ENCODE measurements at regions not wholly inside any gene's neighbourhood (a gene's known extent, or its start where the extent isn't known, plus 50 kb on each side); places are given as distances from the start of the nearest gene placed in this dataset.

- TF ChIP-seq, protein P1, sequence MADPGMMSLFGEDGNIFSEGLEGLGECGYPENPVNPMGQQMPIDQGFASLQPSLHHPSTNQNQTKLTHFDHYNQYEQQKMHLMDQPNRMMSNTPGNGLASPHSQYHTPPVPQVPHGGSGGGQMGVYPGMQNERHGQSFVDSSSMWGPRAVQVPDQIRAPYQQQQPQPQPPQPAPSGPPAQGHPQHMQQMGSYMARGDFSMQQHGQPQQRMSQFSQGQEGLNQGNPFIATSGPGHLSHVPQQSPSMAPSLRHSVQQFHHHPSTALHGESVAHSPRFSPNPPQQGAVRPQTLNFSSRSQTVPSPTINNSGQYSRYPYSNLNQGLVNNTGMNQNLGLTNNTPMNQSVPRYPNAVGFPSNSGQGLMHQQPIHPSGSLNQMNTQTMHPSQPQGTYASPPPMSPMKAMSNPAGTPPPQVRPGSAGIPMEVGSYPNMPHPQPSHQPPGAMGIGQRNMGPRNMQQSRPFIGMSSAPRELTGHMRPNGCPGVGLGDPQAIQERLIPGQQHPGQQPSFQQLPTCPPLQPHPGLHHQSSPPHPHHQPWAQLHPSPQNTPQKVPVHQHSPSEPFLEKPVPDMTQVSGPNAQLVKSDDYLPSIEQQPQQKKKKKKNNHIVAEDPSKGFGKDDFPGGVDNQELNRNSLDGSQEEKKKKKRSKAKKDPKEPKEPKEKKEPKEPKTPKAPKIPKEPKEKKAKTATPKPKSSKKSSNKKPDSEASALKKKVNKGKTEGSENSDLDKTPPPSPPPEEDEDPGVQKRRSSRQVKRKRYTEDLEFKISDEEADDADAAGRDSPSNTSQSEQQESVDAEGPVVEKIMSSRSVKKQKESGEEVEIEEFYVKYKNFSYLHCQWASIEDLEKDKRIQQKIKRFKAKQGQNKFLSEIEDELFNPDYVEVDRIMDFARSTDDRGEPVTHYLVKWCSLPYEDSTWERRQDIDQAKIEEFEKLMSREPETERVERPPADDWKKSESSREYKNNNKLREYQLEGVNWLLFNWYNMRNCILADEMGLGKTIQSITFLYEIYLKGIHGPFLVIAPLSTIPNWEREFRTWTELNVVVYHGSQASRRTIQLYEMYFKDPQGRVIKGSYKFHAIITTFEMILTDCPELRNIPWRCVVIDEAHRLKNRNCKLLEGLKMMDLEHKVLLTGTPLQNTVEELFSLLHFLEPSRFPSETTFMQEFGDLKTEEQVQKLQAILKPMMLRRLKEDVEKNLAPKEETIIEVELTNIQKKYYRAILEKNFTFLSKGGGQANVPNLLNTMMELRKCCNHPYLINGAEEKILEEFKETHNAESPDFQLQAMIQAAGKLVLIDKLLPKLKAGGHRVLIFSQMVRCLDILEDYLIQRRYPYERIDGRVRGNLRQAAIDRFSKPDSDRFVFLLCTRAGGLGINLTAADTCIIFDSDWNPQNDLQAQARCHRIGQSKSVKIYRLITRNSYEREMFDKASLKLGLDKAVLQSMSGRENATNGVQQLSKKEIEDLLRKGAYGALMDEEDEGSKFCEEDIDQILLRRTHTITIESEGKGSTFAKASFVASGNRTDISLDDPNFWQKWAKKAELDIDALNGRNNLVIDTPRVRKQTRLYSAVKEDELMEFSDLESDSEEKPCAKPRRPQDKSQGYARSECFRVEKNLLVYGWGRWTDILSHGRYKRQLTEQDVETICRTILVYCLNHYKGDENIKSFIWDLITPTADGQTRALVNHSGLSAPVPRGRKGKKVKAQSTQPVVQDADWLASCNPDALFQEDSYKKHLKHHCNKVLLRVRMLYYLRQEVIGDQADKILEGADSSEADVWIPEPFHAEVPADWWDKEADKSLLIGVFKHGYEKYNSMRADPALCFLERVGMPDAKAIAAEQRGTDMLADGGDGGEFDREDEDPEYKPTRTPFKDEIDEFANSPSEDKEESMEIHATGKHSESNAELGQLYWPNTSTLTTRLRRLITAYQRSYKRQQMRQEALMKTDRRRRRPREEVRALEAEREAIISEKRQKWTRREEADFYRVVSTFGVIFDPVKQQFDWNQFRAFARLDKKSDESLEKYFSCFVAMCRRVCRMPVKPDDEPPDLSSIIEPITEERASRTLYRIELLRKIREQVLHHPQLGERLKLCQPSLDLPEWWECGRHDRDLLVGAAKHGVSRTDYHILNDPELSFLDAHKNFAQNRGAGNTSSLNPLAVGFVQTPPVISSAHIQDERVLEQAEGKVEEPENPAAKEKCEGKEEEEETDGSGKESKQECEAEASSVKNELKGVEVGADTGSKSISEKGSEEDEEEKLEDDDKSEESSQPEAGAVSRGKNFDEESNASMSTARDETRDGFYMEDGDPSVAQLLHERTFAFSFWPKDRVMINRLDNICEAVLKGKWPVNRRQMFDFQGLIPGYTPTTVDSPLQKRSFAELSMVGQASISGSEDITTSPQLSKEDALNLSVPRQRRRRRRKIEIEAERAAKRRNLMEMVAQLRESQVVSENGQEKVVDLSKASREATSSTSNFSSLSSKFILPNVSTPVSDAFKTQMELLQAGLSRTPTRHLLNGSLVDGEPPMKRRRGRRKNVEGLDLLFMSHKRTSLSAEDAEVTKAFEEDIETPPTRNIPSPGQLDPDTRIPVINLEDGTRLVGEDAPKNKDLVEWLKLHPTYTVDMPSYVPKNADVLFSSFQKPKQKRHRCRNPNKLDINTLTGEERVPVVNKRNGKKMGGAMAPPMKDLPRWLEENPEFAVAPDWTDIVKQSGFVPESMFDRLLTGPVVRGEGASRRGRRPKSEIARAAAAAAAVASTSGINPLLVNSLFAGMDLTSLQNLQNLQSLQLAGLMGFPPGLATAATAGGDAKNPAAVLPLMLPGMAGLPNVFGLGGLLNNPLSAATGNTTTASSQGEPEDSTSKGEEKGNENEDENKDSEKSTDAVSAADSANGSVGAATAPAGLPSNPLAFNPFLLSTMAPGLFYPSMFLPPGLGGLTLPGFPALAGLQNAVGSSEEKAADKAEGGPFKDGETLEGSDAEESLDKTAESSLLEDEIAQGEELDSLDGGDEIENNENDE (IDR thresholded peaks at IDR 0.05; ENCODE audit: insufficient replicate concordance, low read length) = no peak
- TF ChIP-seq POU5F1 (IDR thresholded peaks at IDR 0.05; ENCODE audit: low read depth, low read length) = no peak
- TF ChIP-seq RXRA (IDR thresholded peaks at IDR 0.05; ENCODE audit: insufficient read depth, low read depth, low read length) = no peak
- TF ChIP-seq, protein P2, sequence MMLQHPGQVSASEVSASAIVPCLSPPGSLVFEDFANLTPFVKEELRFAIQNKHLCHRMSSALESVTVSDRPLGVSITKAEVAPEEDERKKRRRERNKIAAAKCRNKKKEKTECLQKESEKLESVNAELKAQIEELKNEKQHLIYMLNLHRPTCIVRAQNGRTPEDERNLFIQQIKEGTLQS (IDR thresholded peaks at IDR 0.05; ENCODE audit: insufficient read depth, low read depth, low read length) = no peak
- no peak for TF ChIP-seq POLR2AphosphoS5 (IDR thresholded peaks at IDR 0.05; ENCODE audit: low read depth, low read length)
- no peak for TF ChIP-seq TBP (IDR thresholded peaks at IDR 0.05; ENCODE audit: low read depth, low read length)
- no peak for TF ChIP-seq SP1 (IDR thresholded peaks at IDR 0.05; ENCODE audit: low read depth, low read length)
- no peak for TF ChIP-seq SIN3A (conservative IDR thresholded peaks at IDR 0.05 in 1 of 2, IDR thresholded peaks at IDR 0.05 in 1 of 2; ENCODE audit: low read depth in 1 of 2, low read length in 2 of 2)
These were observed 380.2 kb upstream of the SEMA6D start (continued) for GRCh38 chr15:47337106-47337505.

All from H1 (cell line).